ENCODE measurements at regions not wholly inside any gene's neighbourhood (a gene's known extent, or its start where the extent isn't known, plus 50 kb on each side); places are given as distances from the start of the nearest gene placed in this dataset.
"Not testable (repeated sequence)": the region's sequence is repeated elsewhere in the genome, so short reads cannot be mapped to it uniquely, and the experiment has no call there.

DNA sequence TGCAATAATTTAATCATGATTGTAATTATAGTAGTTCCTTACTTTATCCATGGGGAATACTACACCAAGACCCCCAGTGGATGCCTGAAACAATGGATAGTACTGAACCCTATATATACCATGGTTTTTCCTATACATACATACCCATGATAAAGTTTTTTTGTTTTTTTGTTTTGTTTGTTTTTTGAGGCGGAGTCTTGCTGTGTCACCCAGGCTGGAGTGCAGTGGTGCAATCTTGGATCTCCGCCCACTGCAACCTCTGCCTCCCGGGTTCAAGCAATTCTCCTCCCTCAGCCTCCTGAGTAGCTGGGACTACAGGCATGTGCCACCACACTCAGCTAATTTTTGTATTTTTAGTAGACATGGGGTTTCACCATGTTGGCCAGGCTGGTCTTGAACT lies 135.3 kb upstream of the HNRNPU start:
- H2BK15ac ChIP-seq (replicated peaks; ENCODE audit: low read depth); H3K56ac ChIP-seq (ENCODE audit: low read length); H4K5ac ChIP-seq (ENCODE audit: low read length); H3K79me2 ChIP-seq (ENCODE audit: control insufficient read depth, insufficient read depth, low read length); H3K4me2 ChIP-seq (ENCODE audit: low read length); H2BK5ac ChIP-seq (ENCODE audit: low read length); H3K4ac ChIP-seq (ENCODE audit: low read depth, low read length); H3K27me3 ChIP-seq (ENCODE audit: insufficient read depth, low read length, poor library complexity); H2BK120ac ChIP-seq (ENCODE audit: low read depth, low read length); H3K23ac ChIP-seq (ENCODE audit: low read length); H2AK5ac ChIP-seq (ENCODE audit: low read length); H3K4me3 ChIP-seq (ENCODE audit: low read length); H3K18ac ChIP-seq (ENCODE audit: low read length); H3K79me1 ChIP-seq (ENCODE audit: low read length); H3K4me1 ChIP-seq (ENCODE audit: control insufficient read depth, low read depth, low read length); H3K36me3 ChIP-seq (ENCODE audit: control insufficient read depth, insufficient read depth, low read length); H3K27ac ChIP-seq (ENCODE audit: low read depth, low read length); H4K8ac ChIP-seq (ENCODE audit: low read depth, low read length); DNase-seq; H3K9ac ChIP-seq (ENCODE audit: low read length): not testable (repeated sequence)
- WGBS (ENCODE audit: extremely low coverage, insufficient coverage, low lambda C conversion rate), result no CpG with 5 or more reads among the region's 3 CpGs

DNA sequence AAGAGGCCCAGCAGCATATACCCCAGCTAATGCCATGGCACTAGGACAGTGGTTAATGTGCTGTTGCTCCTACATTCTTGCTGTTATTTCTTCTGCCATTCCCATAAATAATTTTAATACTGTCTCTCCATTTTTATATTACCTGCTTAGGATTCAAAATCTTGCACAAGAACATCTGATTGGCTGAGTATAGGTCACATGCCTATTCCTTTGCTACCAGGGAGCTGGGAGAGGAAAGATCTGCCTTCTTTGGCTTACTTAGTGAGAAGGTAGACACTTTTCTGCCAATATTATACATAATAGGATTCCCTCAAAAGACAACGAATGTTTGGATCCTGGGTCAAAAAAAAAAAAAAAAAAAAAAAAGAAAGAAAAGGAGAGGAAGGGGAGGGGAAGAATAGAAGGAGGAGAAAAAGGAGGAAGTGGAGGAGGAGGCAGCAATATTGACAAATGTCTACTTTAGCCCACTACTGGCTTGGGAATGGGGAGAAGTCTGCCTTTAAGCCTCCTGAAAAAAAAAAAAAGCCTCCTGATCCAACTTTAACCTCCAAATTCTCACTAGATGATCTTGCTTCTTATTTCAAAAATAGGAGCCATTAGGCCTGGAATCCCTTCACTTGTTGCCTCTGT lies 134.5 kb upstream of the HNRNPU start:
- H2BK15ac ChIP-seq (replicated peaks; ENCODE audit: low read depth), result no peak overlapping the region
- H3K36me3 ChIP-seq (ENCODE audit: control insufficient read depth, insufficient read depth, low read length), result no peaks in the 10 kb centered on the region
- no peak overlapping the region for H4K5ac ChIP-seq (ENCODE audit: low read length)
- no peaks in the 10 kb centered on the region for H3K4me1 ChIP-seq (ENCODE audit: control insufficient read depth, low read depth, low read length)
- no peak for DNase-seq
- H3K79me2 ChIP-seq (ENCODE audit: control insufficient read depth, insufficient read depth, low read length), result no peaks in the 10 kb centered on the region
- no peak overlapping the region for H3K4me2 ChIP-seq (ENCODE audit: low read length)
- H3K4ac ChIP-seq (ENCODE audit: low read depth, low read length), result no peak overlapping the region
- no peak overlapping the region for H3K9ac ChIP-seq (ENCODE audit: low read length)
- no CpG with 5 or more reads among the region's 1 CpG for WGBS (ENCODE audit: extremely low coverage, insufficient coverage, low lambda C conversion rate)
- no peak overlapping the region for H2AK5ac ChIP-seq (ENCODE audit: low read length)
- H3K23ac ChIP-seq (ENCODE audit: low read length), result no peak overlapping the region
- H4K8ac ChIP-seq (ENCODE audit: low read depth, low read length), result no peak overlapping the region
- H3K79me1 ChIP-seq (ENCODE audit: low read length), result peaks cover 5% of the 10 kb centered on the region
- H3K18ac ChIP-seq (ENCODE audit: low read length), result no peak overlapping the region
- no peak overlapping the region for H3K4me3 ChIP-seq (ENCODE audit: low read length)
- no peak overlapping the region for H3K27ac ChIP-seq (ENCODE audit: low read depth, low read length)
- H2BK120ac ChIP-seq (ENCODE audit: low read depth, low read length), result no peak overlapping the region
- peaks cover 1% of the 10 kb centered on the region for H3K27me3 ChIP-seq (ENCODE audit: insufficient read depth, low read length, poor library complexity)
- no peak overlapping the region for H3K56ac ChIP-seq (ENCODE audit: low read length)
- no peak overlapping the region for H2BK5ac ChIP-seq (ENCODE audit: low read length)

DNA sequence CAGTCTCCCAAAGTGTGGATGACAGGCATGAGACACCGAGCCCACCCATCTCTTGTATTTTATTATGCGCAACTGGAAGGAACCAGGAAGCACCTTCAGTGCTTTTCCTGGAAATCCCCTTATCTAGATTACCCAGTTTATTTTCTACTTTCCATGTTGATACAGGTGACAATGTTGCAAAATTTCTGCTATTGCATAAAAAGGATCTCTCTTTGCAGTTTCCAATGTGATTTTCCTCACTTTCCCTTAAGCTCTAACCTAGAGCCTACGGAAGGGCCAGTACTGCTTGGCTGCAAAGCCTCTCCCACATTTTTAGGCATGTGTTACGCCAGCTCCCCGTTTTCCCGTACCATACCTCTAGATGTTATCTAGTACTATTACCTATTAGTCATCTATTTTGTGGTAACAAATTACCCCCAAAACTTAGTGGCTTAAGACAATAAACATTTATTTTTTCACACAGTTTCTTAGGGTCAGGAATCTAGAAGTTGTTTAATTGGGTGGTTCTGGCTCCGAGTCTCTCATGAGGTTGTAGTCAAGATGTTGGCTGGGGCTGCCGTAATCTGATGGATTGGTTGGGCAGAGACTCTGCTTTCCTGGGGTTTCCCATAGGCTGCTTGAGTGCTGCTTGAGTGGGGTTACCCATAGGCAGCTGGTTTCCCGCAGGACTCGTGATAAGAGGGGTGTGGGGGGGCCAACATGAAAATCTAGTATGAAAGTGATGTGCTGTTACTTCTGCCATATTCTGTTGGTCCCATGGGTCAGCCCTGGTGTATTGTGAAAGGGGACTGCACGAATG lies 131.5 kb upstream of the HNRNPU start:
- H3K4ac ChIP-seq (ENCODE audit: low read depth, low read length), result no peak overlapping the region
- WGBS (ENCODE audit: extremely low coverage, insufficient coverage, low lambda C conversion rate), result no CpG with 5 or more reads among the region's 11 CpGs
- no peak overlapping the region for H3K27ac ChIP-seq (ENCODE audit: low read depth, low read length)
- H3K4me1 ChIP-seq (ENCODE audit: control insufficient read depth, low read depth, low read length), result no peaks in the 10 kb centered on the region
- no peak overlapping the region for H2BK5ac ChIP-seq (ENCODE audit: low read length)
- H4K5ac ChIP-seq (ENCODE audit: low read length), result no peak overlapping the region
- no peak for DNase-seq
- H2BK120ac ChIP-seq (ENCODE audit: low read depth, low read length), result no peak overlapping the region
- no peak overlapping the region for H3K9ac ChIP-seq (ENCODE audit: low read length)
- peaks cover 4% of the 10 kb centered on the region for H3K79me1 ChIP-seq (ENCODE audit: low read length)
- H2AK5ac ChIP-seq (ENCODE audit: low read length), result no peak overlapping the region
- no peak overlapping the region for H3K18ac ChIP-seq (ENCODE audit: low read length)
- H3K4me3 ChIP-seq (ENCODE audit: low read length), result no peak overlapping the region
- no peak overlapping the region for H3K4me2 ChIP-seq (ENCODE audit: low read length)
- H3K27me3 ChIP-seq (ENCODE audit: insufficient read depth, low read length, poor library complexity), result peaks cover 1% of the 10 kb centered on the region
- no peak overlapping the region for H4K8ac ChIP-seq (ENCODE audit: low read depth, low read length)
- no peak overlapping the region for H2BK15ac ChIP-seq (replicated peaks; ENCODE audit: low read depth)
- H3K56ac ChIP-seq (ENCODE audit: low read length), result no peak overlapping the region
- H3K36me3 ChIP-seq (ENCODE audit: control insufficient read depth, insufficient read depth, low read length), result no peaks in the 10 kb centered on the region
- no peaks in the 10 kb centered on the region for H3K79me2 ChIP-seq (ENCODE audit: control insufficient read depth, insufficient read depth, low read length)
- no peak overlapping the region for H3K23ac ChIP-seq (ENCODE audit: low read length)

DNA sequence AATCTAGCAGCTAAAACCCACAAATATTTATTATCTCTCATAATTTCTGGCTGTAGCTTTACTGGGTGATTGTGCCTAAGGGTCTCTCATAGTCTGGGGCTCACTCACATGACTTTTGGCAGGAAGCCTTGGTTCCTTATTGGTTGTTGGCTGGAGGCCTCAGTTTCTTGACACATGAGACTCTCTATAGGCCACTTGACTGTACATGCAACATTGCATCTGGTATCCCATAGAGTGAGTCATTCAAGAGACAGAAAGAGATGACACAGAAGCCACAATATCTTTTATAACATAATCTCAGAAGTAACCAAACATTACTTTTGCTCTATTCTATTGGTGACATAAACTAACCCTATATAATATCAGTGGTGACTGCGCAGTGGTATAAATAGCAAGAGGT lies 128.5 kb upstream of the HNRNPU start:
- H2BK120ac ChIP-seq (ENCODE audit: low read depth, low read length), result no peak overlapping the region
- no peak overlapping the region for H3K4me2 ChIP-seq (ENCODE audit: low read length)
- no peak overlapping the region for H3K27ac ChIP-seq (ENCODE audit: low read depth, low read length)
- H2AK5ac ChIP-seq (ENCODE audit: low read length), result no peak overlapping the region
- H3K4me1 ChIP-seq (ENCODE audit: control insufficient read depth, low read depth, low read length), result no peaks in the 10 kb centered on the region
- H4K8ac ChIP-seq (ENCODE audit: low read depth, low read length), result no peak overlapping the region
- H3K4ac ChIP-seq (ENCODE audit: low read depth, low read length), result no peak overlapping the region
- H3K27me3 ChIP-seq (ENCODE audit: insufficient read depth, low read length, poor library complexity), result peaks cover 1% of the 10 kb centered on the region
- DNase-seq, result no peak
- H3K79me1 ChIP-seq (ENCODE audit: low read length), result peaks cover 2% of the 10 kb centered on the region
- H3K36me3 ChIP-seq (ENCODE audit: control insufficient read depth, insufficient read depth, low read length), result no peaks in the 10 kb centered on the region
- no peaks in the 10 kb centered on the region for H3K79me2 ChIP-seq (ENCODE audit: control insufficient read depth, insufficient read depth, low read length)
- no peak overlapping the region for H3K23ac ChIP-seq (ENCODE audit: low read length)
- no peak overlapping the region for H3K18ac ChIP-seq (ENCODE audit: low read length)
- H4K5ac ChIP-seq (ENCODE audit: low read length), result no peak overlapping the region
- no peak overlapping the region for H3K56ac ChIP-seq (ENCODE audit: low read length)
- no peak overlapping the region for H2BK5ac ChIP-seq (ENCODE audit: low read length)
- H2BK15ac ChIP-seq (replicated peaks; ENCODE audit: low read depth), result no peak overlapping the region
- H3K9ac ChIP-seq (ENCODE audit: low read length), result no peak overlapping the region
- H3K4me3 ChIP-seq (ENCODE audit: low read length), result no peak overlapping the region
- no CpG with 5 or more reads among the region's 1 CpG for WGBS (ENCODE audit: extremely low coverage, insufficient coverage, low lambda C conversion rate)

DNA sequence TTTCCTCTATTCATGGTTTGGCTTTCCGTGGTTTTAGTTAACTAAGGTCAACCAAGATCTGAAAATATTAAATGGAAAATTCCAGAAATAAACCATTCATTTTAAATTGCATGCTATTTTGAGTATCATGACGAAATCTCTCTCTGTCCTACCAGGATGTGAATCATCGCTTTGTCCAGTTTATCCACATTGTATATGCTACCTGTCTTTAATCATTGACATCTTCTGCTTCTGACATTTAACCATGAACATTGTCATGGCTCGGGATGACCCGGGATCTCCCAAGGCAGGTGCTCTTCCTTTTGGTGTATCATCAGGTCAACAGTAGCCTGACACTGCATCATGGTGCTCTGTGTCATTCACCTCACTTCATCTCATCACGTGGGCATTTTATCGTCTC lies 125.5 kb upstream of the HNRNPU start:
- H3K27me3 ChIP-seq (ENCODE audit: insufficient read depth, low read length, poor library complexity), result no peaks in the 10 kb centered on the region
- no peak overlapping the region for H2BK120ac ChIP-seq (ENCODE audit: low read depth, low read length)
- WGBS (ENCODE audit: extremely low coverage, insufficient coverage, low lambda C conversion rate), result no CpG with 5 or more reads among the region's 7 CpGs
- H3K79me1 ChIP-seq (ENCODE audit: low read length), result peaks cover 3% of the 10 kb centered on the region
- no peak overlapping the region for H3K4ac ChIP-seq (ENCODE audit: low read depth, low read length)
- H3K4me1 ChIP-seq (ENCODE audit: control insufficient read depth, low read depth, low read length), result no peaks in the 10 kb centered on the region
- H3K79me2 ChIP-seq (ENCODE audit: control insufficient read depth, insufficient read depth, low read length), result no peaks in the 10 kb centered on the region
- no peak overlapping the region for H3K23ac ChIP-seq (ENCODE audit: low read length)
- no peak overlapping the region for H3K4me3 ChIP-seq (ENCODE audit: low read length)
- H2BK5ac ChIP-seq (ENCODE audit: low read length), result no peak overlapping the region
- H3K4me2 ChIP-seq (ENCODE audit: low read length), result no peak overlapping the region
- H3K36me3 ChIP-seq (ENCODE audit: control insufficient read depth, insufficient read depth, low read length), result no peaks in the 10 kb centered on the region
- H4K5ac ChIP-seq (ENCODE audit: low read length), result no peak overlapping the region
- no peak overlapping the region for H2BK15ac ChIP-seq (replicated peaks; ENCODE audit: low read depth)
- H3K56ac ChIP-seq (ENCODE audit: low read length), result no peak overlapping the region
- H3K9ac ChIP-seq (ENCODE audit: low read length), result no peak overlapping the region
- no peak overlapping the region for H3K18ac ChIP-seq (ENCODE audit: low read length)
- no peak overlapping the region for H4K8ac ChIP-seq (ENCODE audit: low read depth, low read length)
- DNase-seq, result no peak
- H3K27ac ChIP-seq (ENCODE audit: low read depth, low read length), result no peak overlapping the region
- no peak overlapping the region for H2AK5ac ChIP-seq (ENCODE audit: low read length)

Data from mesendoderm (in vitro differentiated cells).